HG03432 (cell line): ENCODE measurements at regions not wholly inside any gene's neighbourhood (a gene's known extent, or its start where the extent isn't known, plus 50 kb on each side); places are given as distances from the start of the nearest gene placed in this dataset.

ENCODE experiments used
- ATAC-seq: cut with Tn5 transposase; IDR thresholded peaks from one replicate; pipeline ENCODE4 v1.9.1; 2021; ENCODE audit warnings: mild to moderate bottlenecking, moderate library complexity; ENCODE audit not compliant: unreplicated experiment

- ATAC-seq: no peak
Observed at GRCh38 chr10:47077386-47077785, 166.2 kb downstream of the PTPN20 start.

DNA sequence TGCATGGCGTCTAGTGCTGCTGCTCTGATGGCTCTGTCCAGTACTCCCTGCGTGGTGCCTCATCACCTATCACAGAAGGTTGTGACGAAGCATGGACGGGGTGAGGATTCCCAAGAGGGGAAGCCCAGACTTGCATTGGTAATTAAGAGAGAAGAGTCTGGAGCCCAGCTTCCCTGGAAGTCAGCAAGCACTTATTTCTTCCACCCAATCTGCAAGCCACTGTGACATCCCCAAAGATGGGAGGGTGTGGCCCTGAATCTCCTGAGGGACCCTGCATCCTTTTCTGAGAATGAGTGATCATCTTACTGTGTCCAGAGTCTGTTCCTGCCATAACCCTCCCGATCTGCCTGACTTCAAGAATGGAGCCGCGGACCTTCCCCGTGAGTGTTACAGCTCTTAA is 166.7 kb downstream of the PTPN20 start:
- ATAC-seq: no peak

DNA sequence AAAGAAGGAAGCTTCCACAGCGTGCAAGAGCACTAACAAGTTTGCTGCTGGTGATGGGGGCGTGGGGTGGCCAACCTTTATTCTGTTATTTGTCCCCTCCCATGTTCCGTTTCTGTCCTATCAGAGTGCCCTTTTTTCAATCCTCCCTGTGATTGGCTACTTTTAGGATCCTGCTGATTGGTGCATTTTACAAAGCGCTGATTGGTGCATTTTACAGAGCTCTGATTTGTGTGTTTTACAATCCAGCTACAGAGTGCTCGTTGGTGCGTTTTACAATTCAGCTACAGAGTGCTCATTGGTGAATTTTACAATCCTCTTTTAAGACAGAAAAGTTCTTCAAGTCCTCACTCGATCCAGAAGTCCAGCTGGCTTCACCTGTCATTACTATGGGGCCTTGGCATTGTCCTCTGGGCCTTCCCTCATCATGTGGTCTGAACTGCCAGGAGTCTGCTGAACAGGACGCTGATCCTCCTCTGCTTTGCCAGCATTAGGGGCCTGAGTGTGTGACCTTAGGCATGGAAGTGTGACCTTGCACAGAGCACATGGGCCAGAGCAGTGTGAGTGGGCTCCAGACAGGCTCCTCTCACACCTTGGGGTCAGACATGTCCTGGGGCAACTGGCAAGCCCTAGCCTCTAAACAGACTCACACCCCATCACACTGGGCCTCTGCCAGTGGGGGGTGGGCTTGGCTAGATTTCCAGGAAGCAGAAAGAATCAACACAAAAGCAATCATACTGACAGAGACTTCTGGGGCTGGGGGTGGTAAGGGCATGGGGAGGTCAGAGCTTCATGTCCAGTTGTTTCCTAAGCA is 167.4 kb downstream of the PTPN20 start:
- no peak for ATAC-seq

- no peak for ATAC-seq
Observed at GRCh38 chr10:47079204-47079580, 168.0 kb downstream of the PTPN20 start.

DNA sequence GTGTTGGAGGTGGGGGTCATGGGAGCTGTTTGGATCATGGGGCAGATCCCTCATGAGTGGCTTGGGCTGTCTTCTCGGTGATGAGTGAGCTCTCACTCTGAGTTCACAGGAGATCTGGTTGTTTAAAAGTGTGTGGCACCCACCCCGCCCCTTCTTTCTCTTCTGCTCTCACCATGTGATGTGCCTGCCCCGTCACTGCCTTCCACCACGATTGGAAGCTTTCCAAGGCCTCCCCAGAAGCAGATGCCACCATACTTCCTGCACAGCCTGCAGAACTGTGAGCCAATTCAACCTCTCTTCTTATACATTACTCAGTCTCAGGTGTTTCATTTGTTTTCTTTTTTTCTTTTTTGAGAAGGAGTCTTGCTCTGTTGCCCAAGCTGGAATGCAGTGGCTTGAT is 170.0 kb downstream of the PTPN20 start:
- no peak for ATAC-seq

- ATAC-seq: no peak
Observed at GRCh38 chr10:47082055-47082784, 171.0 kb downstream of the PTPN20 start.

GRCh38 chr10:47087667-47088066 is 176.4 kb downstream of the PTPN20 start:
- no peak for ATAC-seq

GRCh38 chr10:47088656-47089354 is 177.6 kb downstream of the PTPN20 start:
- no peak for ATAC-seq

DNA sequence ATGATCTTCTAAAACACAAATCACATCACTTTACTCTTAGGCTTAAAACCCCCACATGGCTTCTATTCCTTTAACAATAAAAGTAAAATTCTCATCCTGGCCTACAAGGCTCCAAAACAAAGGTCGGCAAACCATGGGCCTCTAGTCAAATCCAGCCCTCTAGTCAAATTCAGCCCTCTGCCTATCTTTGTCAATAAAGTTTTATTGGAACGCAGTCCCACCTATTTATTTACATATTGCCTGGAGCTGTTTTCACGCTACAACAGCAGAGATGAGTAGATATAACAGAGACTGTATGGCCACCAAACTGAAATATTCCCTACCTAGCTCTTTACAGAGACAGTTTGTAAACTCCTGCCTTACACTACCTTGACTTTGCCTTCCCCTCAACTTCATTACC is 178.8 kb downstream of the PTPN20 start:
- ATAC-seq: no peak

DNA sequence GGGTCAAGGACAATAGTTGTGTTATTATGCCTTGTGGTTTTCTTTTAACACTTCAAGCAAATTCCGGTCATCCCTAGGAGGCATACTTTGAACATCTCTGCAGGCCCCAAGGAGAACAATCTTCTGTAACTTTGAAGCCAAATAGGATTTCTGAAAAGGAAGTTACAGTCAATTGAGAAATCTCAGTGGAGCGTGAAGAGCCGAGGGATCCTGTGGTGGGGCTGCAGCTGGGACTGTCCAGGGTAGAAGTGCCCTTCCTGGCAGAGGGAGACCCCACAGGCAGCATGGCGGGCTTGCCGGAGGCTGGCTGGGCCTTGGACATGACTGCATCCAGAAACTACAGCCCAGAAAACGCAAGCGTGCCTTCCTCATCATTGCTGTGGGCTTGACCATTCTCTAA is 179.7 kb downstream of the PTPN20 start:
- no peak for ATAC-seq

- no peak for ATAC-seq
Observed at GRCh38 chr10:47091421-47091820, 180.2 kb downstream of the PTPN20 start.

- ATAC-seq: no peak
Observed at GRCh38 chr10:47092376-47092775, 181.1 kb downstream of the PTPN20 start.

GRCh38 chr10:47092831-47093230 is 181.6 kb downstream of the PTPN20 start:
- no peak for ATAC-seq

DNA sequence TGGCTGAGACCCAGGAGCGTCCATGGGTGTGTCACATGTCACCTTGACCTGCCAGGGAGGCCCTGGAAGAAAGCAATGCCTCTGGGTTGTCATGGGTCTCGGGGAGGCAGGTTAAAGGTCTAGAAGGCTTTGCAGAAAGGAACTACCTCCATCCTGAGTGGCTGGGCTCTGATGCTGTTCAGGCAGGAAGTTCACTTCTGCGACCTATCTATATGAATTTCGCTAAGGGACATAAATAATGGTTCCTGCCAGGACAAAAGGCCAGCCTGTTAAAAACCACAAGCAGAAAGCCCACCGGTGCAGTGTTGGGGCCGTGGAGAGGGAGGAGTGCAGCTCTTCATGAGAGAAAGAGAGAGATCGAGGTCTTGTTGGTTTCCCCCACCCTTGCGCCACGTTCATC is 182.9 kb downstream of the PTPN20 start:
- no peak for ATAC-seq

GRCh38 chr10:47094636-47095035 is 183.4 kb downstream of the PTPN20 start:
- no peak for ATAC-seq

- ATAC-seq: no peak
Observed at GRCh38 chr10:47095211-47095610, 184.0 kb downstream of the PTPN20 start.

- no peak for ATAC-seq
Observed at GRCh38 chr10:47095848-47096612, 184.8 kb downstream of the PTPN20 start.

DNA sequence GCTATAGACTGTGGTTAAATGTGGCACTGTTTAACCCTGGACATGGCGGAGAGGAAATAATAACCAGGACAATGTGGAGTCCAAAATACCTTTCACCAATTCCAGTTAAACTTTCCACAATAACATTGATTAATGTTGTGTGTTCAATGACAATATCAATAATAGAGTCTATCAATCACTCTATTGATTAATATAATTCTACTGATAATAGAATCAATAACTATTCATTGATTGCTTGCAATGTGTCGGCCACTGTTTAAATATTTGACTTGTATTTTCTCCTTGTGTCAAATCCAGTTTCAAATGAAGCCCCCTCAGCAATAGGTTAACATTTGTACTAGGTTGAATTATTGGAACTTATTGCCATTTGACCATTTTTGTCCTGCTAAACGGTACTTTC is 187.0 kb downstream of the PTPN20 start:
- ATAC-seq: no peak

DNA sequence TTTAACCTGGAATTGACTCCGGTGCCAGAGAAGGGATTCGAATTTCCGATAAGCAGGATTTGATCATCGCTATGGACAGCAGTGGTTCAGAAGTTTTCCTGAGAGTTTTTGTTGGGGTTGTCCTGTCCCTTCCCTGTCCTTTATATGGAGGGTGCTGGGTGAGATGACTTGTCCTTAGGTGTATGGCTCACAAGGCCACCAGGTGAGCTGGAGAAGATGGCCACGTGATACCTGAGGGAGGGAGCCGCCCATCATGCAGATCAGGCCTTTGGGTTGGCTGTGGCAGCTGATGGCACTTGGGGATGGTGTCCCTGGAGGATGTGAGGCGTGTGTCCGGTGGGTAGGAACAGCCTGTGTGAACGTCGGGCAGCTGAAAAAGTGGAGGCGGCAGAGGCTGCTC is 187.7 kb downstream of the PTPN20 start:
- no peak for ATAC-seq

- no peak for ATAC-seq
Observed at GRCh38 chr10:47099474-47099873, 188.2 kb downstream of the PTPN20 start.

GRCh38 chr10:47101196-47101595 is 190.0 kb downstream of the PTPN20 start:
- no peak for ATAC-seq
